ENCODE measurements at regions not wholly inside any gene's neighbourhood (a gene's known extent, or its start where the extent isn't known, plus 50 kb on each side); places are given as distances from the start of the nearest gene placed in this dataset.

GRCh38 chr2:105187531-105187930, 54.0 kb upstream of the GPR45 start:
- TF ChIP-seq JUN (IDR thresholded peaks at IDR 0.05; ENCODE audit: borderline replicate concordance, insufficient read depth, insufficient read length, low read depth): no peak
- TF ChIP-seq CTCF (IDR thresholded peaks at IDR 0.05; ENCODE audit: extremely low read depth in 1 of 2, insufficient read depth in 1 of 2, low read depth in 1 of 2, low read length in 2 of 2): no peak
- TF ChIP-seq MYC (IDR thresholded peaks at IDR 0.05; ENCODE audit: low read depth, low read length): no peak
- TF ChIP-seq POLR2A (IDR thresholded peaks at IDR 0.05; ENCODE audit: low read depth, low read length): no peak
- no peak for TF ChIP-seq MAX (IDR thresholded peaks at IDR 0.05; ENCODE audit: insufficient read depth, insufficient read length)
- TF ChIP-seq FOS (IDR thresholded peaks at IDR 0.05; ENCODE audit: borderline replicate concordance, insufficient read depth, low read length): no peak

Measured in endothelial cell of umbilical vein (primary cell).